HG03432 (cell line): ENCODE measurements at regions not wholly inside any gene's neighbourhood (a gene's known extent, or its start where the extent isn't known, plus 50 kb on each side); places are given as distances from the start of the nearest gene placed in this dataset.
A peak's percentile ranks its signal among the peaks of the same experiment; 100 is the strongest.

Experiments
- ATAC-seq: cut with Tn5 transposase; IDR thresholded peaks from one replicate; pipeline ENCODE4 v1.9.1; 2021; ENCODE audit warnings: mild to moderate bottlenecking, moderate library complexity; ENCODE audit not compliant: unreplicated experiment

- no peak for ATAC-seq
Measured at GRCh38 chr16:85416228-85417109, 196.7 kb upstream of the GSE1 start.

DNA sequence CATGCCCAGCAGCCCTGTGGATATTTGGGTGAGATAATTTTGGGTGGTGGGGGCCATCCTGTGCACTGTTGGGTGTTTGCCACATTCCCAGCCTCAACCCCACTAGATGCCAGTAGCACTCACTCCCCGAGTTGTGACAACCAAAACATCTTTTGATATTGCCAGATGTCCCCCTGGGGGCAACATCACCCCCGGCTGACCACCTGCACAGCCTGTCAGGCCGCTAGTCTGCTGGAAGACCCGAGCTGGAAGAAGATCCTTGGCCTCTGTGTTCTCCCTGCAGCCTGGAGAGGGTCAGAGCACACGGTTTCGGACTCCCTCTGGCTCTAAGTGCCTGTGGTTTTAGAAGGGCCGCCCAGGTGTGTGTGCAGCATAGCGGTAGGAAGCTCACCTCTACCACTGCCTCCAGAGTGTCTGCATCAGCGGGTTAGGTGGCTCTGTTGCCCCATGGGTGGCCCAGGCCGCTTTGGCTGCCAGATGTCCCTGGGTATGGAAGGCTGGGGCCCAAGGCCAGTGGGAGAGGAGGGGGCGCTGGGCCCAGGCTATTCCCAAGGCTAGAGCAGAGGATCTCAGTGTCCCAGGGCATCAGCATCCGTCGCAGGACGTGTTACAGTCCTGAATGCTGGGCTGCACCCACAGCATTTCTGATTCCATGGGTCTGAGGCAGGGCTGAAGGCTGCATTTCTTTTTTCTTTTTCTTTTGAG lies 195.8 kb upstream of the GSE1 start:
- no peak for ATAC-seq

DNA sequence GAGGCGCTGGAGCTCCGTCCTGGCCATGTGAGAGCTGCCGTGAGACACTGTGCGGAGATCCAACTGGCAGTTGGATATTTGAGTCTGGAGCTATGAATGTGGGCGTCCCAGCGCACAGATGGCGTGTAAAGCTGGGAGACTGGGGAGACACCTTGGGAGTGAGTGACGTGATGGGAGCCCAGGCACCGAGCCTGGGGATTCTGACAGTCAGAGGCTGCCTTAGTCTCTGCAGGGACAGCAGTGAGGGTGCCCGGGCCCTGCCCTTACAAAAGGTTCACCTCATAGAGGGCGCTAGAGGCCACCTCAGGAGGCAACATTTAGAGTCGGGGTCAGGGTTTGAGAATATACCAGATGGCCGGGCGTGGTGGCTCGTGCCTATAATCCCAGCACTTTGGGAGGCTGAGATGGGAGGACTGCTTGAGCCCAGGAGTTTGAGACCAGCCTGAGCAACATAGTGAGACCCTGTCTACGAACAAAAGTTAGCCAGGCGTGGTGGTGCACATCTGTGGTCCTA lies 194.1 kb upstream of the GSE1 start:
- no peak for ATAC-seq

DNA sequence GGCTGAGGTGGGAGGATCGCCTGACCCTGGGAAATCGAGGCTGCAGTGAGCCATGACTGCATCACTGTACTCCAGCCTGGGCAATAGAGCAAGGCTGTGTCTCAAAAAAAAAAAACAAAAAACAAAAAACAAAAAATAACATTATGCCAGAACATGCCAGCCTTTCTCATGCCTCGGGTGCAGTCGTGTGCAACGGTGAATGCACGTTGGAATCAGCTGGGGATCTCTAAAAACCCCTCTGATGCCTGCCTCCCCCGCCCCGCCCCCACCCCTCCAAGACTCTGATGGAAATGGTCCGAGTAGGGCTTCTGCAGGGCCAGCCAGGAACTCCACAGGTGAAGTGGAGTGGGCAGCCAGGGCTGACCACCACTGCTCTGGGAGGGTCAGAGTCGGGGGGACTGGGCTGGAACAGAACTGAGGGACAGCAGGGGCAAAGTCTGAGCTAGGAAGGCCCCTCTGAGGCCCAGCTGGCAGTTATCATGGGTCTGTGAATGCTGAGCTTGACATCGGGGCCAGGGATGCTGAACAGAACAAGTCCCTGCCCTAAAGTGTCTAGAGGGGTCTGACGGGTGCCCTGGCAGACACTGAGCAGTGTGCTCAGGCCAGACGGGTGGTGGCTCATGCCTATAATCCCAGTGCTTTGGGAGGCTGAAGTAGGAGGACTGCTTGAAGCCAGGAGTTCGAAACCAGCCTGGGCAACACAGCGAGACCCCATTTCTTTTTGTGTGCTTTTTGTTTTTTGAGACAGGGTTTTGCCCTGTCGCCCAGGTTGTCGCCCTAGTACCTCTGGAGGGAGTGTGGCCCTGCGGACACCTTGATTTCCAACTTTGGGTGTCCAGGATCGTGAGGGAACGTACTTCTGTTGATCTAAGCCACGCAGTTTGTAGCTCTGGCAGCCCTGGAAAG lies 193.4 kb upstream of the GSE1 start:
- no peak for ATAC-seq

DNA sequence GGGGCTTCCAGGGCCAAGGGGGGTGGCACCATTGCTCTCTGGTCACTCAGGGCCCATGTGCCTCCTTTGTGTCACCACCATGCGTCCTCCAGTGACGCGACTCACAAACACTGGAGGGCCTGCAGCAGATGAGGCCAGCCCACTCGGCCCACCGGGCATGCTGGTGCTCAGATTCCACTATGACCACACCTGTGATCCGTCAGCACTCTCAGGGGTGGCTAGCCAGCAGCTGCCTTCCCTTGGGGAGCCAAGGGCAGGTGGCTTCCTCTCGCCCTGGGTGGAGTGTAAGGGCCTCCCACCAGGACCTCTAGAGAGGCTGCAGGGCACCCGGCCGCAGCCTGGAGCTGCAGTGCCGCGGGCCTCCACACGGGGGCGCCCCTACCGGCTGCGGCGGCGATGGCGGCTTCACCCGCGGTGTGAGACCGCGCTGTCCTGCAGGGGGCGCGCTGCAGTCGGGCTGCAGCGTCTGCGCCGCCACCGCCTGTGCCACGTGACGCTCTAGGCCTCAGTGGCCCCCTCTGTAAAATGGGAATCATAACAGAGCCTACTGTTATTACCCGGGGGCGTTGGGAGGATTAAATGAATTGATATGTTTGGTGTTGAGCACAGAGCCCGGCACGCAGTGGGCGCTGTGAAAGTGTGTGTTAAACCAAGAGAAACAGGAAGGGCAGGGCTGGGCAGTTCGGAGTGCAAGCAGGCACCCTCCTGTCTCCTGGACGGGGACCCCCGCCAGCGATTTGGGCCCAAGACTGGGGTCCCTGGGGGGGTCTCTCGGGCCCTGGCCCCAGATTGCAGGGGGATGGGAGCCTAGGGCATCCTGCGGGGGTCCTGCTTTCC lies 192.4 kb upstream of the GSE1 start:
- peak; percentile 64 for ATAC-seq

- ATAC-seq, result no peak
Measured at GRCh38 chr16:85421338-85422195, 191.6 kb upstream of the GSE1 start.

- ATAC-seq, result no peak
Measured at GRCh38 chr16:85422196-85422631, 190.9 kb upstream of the GSE1 start.

GRCh38 chr16:85422632-85423550 lies 190.2 kb upstream of the GSE1 start:
- ATAC-seq, result no peak

- ATAC-seq, result no peak
Measured at GRCh38 chr16:85423631-85424030, 189.5 kb upstream of the GSE1 start.

DNA sequence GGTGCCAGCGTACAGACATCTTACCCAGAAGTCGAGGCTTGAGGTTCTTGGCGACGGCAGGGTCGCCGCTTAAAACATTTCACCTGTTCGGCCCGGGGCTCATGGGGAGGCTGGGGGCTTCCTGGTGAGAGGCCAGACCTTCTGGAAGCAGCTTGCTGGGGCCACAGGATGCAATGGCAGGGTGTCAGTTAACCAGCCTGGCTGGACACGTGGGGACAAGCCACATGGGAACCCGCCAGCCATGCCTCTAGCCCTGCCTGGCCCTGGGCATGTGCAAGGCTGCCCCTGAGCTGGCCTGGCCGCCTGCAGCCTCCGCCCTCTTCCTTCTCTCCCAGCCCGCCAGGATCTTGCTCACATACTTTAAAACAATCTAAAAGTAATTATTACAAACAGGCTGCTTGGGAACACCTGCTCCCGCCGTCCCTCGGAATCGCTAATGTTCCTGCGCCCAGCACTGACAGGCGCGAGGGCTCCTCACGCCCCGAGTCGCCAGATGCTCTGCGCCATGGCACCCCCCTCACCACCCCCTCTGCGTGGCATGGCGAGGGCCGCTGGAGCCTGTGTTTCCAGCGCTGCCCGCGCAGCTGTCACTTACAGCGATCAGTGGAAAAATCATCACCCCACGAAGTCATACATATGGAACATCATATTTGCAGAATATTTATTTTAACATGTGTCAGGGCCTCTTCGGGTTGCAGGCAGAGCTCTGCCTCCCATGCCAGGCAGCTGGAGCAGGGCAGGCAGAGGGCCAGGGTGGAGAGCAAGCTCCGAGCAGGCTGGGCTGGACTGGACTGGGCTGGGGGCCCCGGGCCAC lies 188.7 kb upstream of the GSE1 start:
- no peak for ATAC-seq

DNA sequence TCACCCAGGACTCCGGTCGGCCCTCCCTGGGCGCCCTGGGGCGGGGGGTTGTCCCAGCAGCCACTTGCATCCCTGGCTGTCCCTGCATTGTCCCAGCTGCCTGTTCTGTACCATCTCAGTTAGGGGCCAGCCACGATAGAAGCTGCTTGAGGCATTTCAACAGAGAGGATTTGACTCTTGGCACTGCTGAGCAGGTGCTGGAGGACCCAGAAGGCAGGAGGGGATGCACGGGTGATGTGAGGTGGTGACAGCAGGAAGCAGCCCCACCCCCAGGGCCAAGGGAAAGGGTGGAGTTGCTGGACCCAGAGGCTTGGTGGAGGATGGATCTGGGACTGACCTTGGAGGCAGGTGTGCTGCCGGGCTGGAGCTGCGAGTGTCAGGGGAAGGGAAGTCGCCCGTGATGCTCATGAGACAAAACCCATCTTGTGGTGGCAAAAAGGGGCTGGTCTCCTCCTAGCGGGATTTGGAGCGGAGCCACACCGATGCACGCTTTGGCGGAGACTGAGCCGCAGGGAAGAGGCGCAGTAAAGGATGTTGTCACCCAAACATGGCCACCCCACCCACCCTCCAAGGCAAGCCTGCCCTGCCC lies 188.0 kb upstream of the GSE1 start:
- ATAC-seq, result no peak

- ATAC-seq, result no peak
Measured at GRCh38 chr16:85426806-85427205, 186.3 kb upstream of the GSE1 start.

DNA sequence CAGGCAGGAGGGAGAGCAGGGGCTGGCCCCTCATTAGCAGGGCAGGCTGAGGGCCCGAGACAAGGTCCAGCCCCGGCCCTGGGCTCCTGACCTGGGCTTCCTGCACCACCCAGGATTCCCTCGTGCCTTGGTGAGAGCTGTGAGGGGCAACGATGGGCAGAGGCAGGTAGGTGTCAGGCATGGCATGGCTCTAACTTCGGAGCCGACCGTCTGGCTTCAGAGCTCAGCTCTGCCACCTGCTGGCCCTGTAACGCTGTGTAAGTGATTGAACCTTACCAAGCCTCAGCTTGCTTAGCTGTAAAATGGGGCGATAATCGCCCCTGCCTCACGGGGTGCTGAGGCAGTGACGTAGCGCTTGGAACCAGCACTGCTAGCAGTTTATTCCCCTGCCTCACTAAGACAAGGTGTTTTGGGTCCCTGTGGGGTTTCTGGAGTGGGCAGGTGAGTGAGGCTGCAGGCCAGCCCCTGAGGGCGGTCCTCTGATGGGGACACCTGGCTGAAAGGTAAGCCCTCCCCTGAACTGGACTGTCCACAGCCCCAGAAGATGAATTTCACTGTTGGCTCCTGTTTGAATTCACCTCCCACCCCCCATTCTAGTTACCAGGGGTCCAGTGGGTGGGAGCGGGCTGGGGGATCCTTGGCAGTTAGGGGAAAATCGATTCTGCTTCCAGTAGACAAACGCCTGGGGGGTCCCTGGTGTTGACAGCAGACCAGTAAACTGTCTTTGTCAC lies 184.8 kb upstream of the GSE1 start:
- no peak for ATAC-seq

DNA sequence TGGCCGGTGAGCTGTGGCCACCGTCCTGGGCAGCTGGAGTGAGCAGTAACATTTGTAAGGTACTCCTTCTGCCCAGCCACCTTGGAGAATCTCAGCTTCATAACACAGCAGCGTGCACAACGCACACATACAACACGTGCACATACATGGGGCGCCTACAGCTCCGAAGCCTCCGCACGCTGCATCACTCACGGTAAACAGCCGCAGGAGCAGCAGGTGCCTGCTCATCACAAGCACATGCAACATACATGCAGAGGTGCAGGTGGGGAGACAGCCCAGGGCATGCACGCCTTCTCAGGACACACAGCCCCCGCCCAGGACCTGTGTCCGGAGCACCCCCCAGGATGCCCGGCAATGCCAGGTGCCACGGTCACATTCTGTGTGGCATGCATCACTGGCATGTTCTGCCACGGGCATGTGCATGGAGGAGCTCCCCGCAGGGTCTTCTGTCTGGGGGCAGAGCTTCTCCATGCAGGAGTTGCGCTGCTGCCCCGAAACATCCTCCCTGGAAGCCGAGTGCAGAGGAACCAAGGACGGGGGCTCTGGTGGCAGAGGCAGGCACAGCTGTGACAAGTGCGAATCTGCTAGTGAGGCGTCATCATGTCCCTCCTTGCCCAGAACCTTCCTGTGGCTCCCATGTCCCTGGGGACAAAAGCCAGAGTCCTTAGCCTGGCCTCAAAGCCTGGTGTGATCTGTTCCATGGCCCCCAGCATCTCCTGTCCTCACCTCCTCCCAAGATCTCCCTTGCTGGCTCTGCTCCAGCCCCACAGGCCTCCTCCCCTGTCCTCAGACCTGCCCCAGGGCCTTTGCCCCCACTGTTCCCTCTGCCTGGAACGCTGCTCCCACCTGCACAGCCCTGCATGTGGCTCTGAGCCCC lies 184.0 kb upstream of the GSE1 start:
- no peak for ATAC-seq
